Activated naive CD4-positive, alpha-beta T cell treated with anti-CD3 and anti-CD28 coated beads for 36 hours (primary cell): ENCODE measurements at regions not wholly inside any gene's neighbourhood (a gene's known extent, or its start where the extent isn't known, plus 50 kb on each side); places are given as distances from the start of the nearest gene placed in this dataset.
"Not testable (repeated sequence)": the region's sequence is repeated elsewhere in the genome, so short reads cannot be mapped to it uniquely, and the experiment has no call there.

Source experiments
- CTCF ChIA-PET: fragments of 350-600 bp; sonication (Branson Sonifier 250); formaldehyde crosslinking; loops from one replicate; lab custom pipeline; 2021; ENCODE audit warnings: antibody characterized with exemption; lab: Charles Lee
- DNase-seq: peaks from one replicate; pipeline ENCODE4 v3.0.0-alpha.2; 2020
- H3K27ac Mint-ChIP-seq: one replicate; pipeline ENCODE4 v1.8.0; 2021; ENCODE audit warnings: mild to moderate bottlenecking, mixed read lengths
- H3K27me3 Mint-ChIP-seq: one replicate; pipeline ENCODE4 v1.8.0; 2021; ENCODE audit warnings: low read depth, mixed read lengths
- H3K36me3 Mint-ChIP-seq: one replicate; pipeline ENCODE4 v1.8.0; 2021; ENCODE audit warnings: low read depth, mixed read lengths
- H3K4me1 Mint-ChIP-seq: one replicate; pipeline ENCODE4 v1.8.0; 2021; ENCODE audit warnings: low read depth, mixed read lengths
- H3K4me3 Mint-ChIP-seq: one replicate; pipeline ENCODE4 v1.8.0; 2021; ENCODE audit warnings: mild to moderate bottlenecking, moderate library complexity, mixed read lengths
- H3K9me3 Mint-ChIP-seq: one replicate; pipeline ENCODE4 v1.8.0; 2021; ENCODE audit warnings: mixed read lengths
- intact Hi-C: fragments of 100-400 bp; cut with micrococcal nuclease; formaldehyde crosslinking; loops from one replicate; pipeline ENCODE4 v1.15.1; 2023

GRCh38 chr16:19980632-19981265 is 92.9 kb downstream of the GPR139 start:
- CTCF ChIA-PET, result interaction anchor here (1.0 to 1.4 kb wide), 3 partner anchors 53 to 404 kb away, joined by 3 to 4 read pairs (median 3); no protein-coding TSS in a partner anchor
- DNase-seq, result peak; percentile 14

GRCh38 chr16:19979638-19980037 is 94.1 kb downstream of the GPR139 start:
- CTCF ChIA-PET, result interaction anchor here (1.0 to 1.4 kb wide), 2 partner anchors 72 to 405 kb away, joined by 3 to 4 read pairs; no protein-coding TSS in a partner anchor
- DNase-seq, result no peak
- Mint-ChIP-seq H3K36me3 (no peaks in the 10 kb centered on the region), H3K4me3 (no peak overlapping the region), H3K4me1 (no peaks in the 10 kb centered on the region), H3K27me3 (peaks cover 16% of the 10 kb centered on the region), H3K9me3 (no peaks in the 10 kb centered on the region), H3K27ac (no peak overlapping the region)
- intact Hi-C loops, result no loop called here

More at GRCh38 chr16:19980632-19981265, 92.9 kb downstream of the GPR139 start:
- H3K4me1 Mint-ChIP-seq, result no peaks in the 10 kb centered on the region
- no peak overlapping the region for H3K27ac Mint-ChIP-seq
- intact Hi-C loops, result no loop called here
- no peak overlapping the region for H3K4me3 Mint-ChIP-seq
- H3K27me3 Mint-ChIP-seq, result peaks cover 16% of the 10 kb centered on the region
- H3K9me3 Mint-ChIP-seq, result no peaks in the 10 kb centered on the region
- H3K36me3 Mint-ChIP-seq, result no peaks in the 10 kb centered on the region

GRCh38 chr16:19974607-19975006 is 90.0 kb upstream of the GPRC5B start:
- Mint-ChIP-seq H3K36me3 (no peaks in the 10 kb centered on the region), H3K4me1 (no peaks in the 10 kb centered on the region), H3K4me3 (no peak overlapping the region), H3K27ac (no peak overlapping the region), H3K9me3 (no peaks in the 10 kb centered on the region), H3K27me3 (peaks cover 13% of the 10 kb centered on the region)
- intact Hi-C loops, result no loop called here
- CTCF ChIA-PET, result no interaction called here
- no peak for DNase-seq

GRCh38 chr16:19972111-19972510 is 87.5 kb upstream of the GPRC5B start:
- CTCF ChIA-PET, result interaction anchor here (1.0 kb wide), 1 partner anchor 65 kb away, joined by 3 read pairs; no protein-coding TSS in a partner anchor
- no peaks in the 10 kb centered on the region for H3K4me1 Mint-ChIP-seq
- intact Hi-C loops, result no loop called here
- H3K27me3 Mint-ChIP-seq, result peaks cover 13% of the 10 kb centered on the region
- H3K4me3 Mint-ChIP-seq, result no peak overlapping the region
- no peaks in the 10 kb centered on the region for H3K36me3 Mint-ChIP-seq
- H3K27ac Mint-ChIP-seq, result no peak overlapping the region
- H3K9me3 Mint-ChIP-seq, result no peaks in the 10 kb centered on the region
- no peak for DNase-seq

GRCh38 chr16:19968891-19969683 is 84.4 kb upstream of the GPRC5B start:
- H3K27me3 Mint-ChIP-seq, result peaks cover 13% of the 10 kb centered on the region
- no peak overlapping the region for H3K4me3 Mint-ChIP-seq
- no peak overlapping the region for H3K27ac Mint-ChIP-seq
- H3K4me1 Mint-ChIP-seq, result no peaks in the 10 kb centered on the region
- no peaks in the 10 kb centered on the region for H3K9me3 Mint-ChIP-seq
- H3K36me3 Mint-ChIP-seq, result no peaks in the 10 kb centered on the region
- DNase-seq, result no peak
- CTCF ChIA-PET, result no interaction called here
- intact Hi-C loops, result no loop called here

- CTCF ChIA-PET, result interaction anchor here (0.6 kb wide), 1 partner anchor 61 kb away, joined by 6 read pairs; no protein-coding TSS in a partner anchor
- H3K36me3 Mint-ChIP-seq, result no peaks in the 10 kb centered on the region
- no peaks in the 10 kb centered on the region for H3K9me3 Mint-ChIP-seq
- H3K4me3 Mint-ChIP-seq, result no peak overlapping the region
- no peaks in the 10 kb centered on the region for H3K4me1 Mint-ChIP-seq
- H3K27me3 Mint-ChIP-seq, result peaks cover 13% of the 10 kb centered on the region
- no peak overlapping the region for H3K27ac Mint-ChIP-seq
- DNase-seq, result no peak
- intact Hi-C loops, result no loop called here
Measured at GRCh38 chr16:19967963-19968362, 83.3 kb upstream of the GPRC5B start.

- intact Hi-C loops, result no loop called here
- Mint-ChIP-seq H3K4me1 (no peaks in the 10 kb centered on the region), H3K9me3 (no peaks in the 10 kb centered on the region), H3K36me3 (no peaks in the 10 kb centered on the region), H3K27me3 (peaks cover 13% of the 10 kb centered on the region), H3K4me3 (no peak overlapping the region), H3K27ac (no peak overlapping the region)
- CTCF ChIA-PET, result interaction anchor here (0.6 kb wide), 1 partner anchor 61 kb away, joined by 6 read pairs; no protein-coding TSS in a partner anchor
- DNase-seq, result no peak
Measured at GRCh38 chr16:19967561-19967960, 82.9 kb upstream of the GPRC5B start.

- Mint-ChIP-seq H3K36me3 (no peaks in the 10 kb centered on the region), H3K4me1 (no peaks in the 10 kb centered on the region), H3K27me3 (peaks cover 10% of the 10 kb centered on the region), H3K27ac (no peak overlapping the region), H3K9me3 (peaks cover 4% of the 10 kb centered on the region), H3K4me3 (no peak overlapping the region)
- DNase-seq, result no peak
- intact Hi-C loops, result no loop called here
- CTCF ChIA-PET, result no interaction called here
Measured at GRCh38 chr16:19963301-19963700, 78.7 kb upstream of the GPRC5B start.

GRCh38 chr16:19960183-19960582 is 75.5 kb upstream of the GPRC5B start:
- CTCF ChIA-PET, result no interaction called here
- Mint-ChIP-seq H3K4me1 (no peaks in the 10 kb centered on the region), H3K36me3 (no peaks in the 10 kb centered on the region), H3K27me3 (peaks cover 6% of the 10 kb centered on the region), H3K4me3 (no peak overlapping the region), H3K9me3 (peaks cover 4% of the 10 kb centered on the region), H3K27ac (no peak overlapping the region)
- no peak for DNase-seq
- intact Hi-C loops, result no loop called here

GRCh38 chr16:19959736-19960135 is 75.1 kb upstream of the GPRC5B start:
- Mint-ChIP-seq H3K4me3 (no peak overlapping the region), H3K27ac (no peak overlapping the region), H3K4me1 (no peaks in the 10 kb centered on the region), H3K27me3 (peaks cover 6% of the 10 kb centered on the region), H3K36me3 (no peaks in the 10 kb centered on the region), H3K9me3 (peaks cover 4% of the 10 kb centered on the region)
- intact Hi-C loops, result no loop called here
- DNase-seq, result no peak
- CTCF ChIA-PET, result no interaction called here

- H3K27ac Mint-ChIP-seq, H3K27me3 Mint-ChIP-seq, DNase-seq, H3K9me3 Mint-ChIP-seq, intact Hi-C loops, H3K4me3 Mint-ChIP-seq, H3K36me3 Mint-ChIP-seq, H3K4me1 Mint-ChIP-seq, CTCF ChIA-PET: not testable (repeated sequence)
Measured at GRCh38 chr16:19955896-19956295, 71.2 kb upstream of the GPRC5B start.

- DNase-seq, H3K4me3 Mint-ChIP-seq, H3K9me3 Mint-ChIP-seq, H3K27ac Mint-ChIP-seq, CTCF ChIA-PET, intact Hi-C loops, H3K4me1 Mint-ChIP-seq, H3K36me3 Mint-ChIP-seq, H3K27me3 Mint-ChIP-seq: not testable (repeated sequence)
Measured at GRCh38 chr16:19955084-19955483, 70.4 kb upstream of the GPRC5B start.
